Left renal pelvis (tissue), 4 donors: ENCODE measurements at regions not wholly inside any gene's neighbourhood (a gene's known extent, or its start where the extent isn't known, plus 50 kb on each side); places are given as distances from the start of the nearest gene placed in this dataset.
"Not testable (repeated sequence)": the region's sequence is repeated elsewhere in the genome, so short reads cannot be mapped to it uniquely, and the experiment has no call there.

Experiments
- DNase-seq, 4 donors: peaks; one replicate each; pipeline ENCODE4 v3.0.0-alpha.2; 2013; ENCODE audit warnings: low read depth in 4 of 4, low spot score in 3 of 4

DNA sequence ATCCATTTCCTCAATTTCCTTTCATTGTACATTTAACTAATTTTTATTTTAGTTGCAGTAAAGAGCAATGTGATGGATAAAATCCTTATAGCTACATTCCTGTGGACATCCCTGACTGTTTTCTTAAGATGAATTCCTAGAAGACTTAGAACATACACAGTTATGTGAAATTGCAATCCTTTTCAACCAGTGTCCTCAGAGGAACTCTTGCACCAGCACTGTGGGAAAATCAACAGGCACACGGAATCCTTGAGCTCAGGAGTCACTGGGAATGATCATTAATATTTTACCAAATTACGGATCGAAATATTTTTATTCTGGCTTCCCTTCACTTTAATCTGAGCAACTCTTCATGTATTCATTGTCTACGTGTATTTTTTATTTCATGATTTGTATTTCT, 901.9 kb upstream of the WWC1 start:
- no peak for DNase-seq

DNA sequence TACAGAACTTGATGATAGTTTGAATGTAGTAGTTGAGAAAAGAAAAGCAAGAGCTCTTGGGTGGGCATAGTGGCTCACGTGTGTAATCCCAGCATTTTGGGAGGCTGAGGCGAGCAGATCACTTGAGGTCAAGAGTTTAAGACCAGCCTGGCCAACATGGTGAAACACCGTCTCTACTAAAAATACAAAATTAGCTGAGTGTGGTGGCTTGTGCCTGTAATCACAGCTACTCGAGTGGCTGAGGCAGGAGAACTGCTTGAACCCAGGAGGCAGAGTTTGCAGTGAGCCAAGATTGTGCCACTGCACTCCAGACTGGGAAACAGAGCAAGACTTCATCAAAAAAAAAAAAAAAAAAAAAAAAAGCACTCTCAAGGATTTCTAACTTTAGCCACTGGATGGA, 900.2 kb upstream of the WWC1 start:
- not testable (repeated sequence) for DNase-seq

DNA sequence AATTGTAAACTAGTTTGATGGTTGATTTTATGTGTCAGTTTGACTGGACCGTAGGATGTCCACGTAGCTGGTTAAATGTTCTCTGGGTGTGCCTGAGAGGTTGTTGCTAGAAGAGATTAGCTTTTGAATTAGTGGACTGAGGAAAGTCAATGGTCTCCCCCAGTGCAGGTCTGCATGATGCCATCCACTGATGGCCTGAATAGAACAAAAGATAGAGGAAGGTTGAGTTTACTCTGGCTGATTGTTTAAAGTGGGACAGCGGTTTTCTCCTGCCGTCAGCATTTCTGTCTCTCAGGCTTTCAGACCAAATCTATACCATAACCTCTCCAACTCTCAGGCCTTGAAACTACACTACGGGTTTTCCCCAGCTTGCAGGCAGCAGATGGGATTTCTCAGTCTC, 899.2 kb upstream of the WWC1 start:
- no peak for DNase-seq

DNA sequence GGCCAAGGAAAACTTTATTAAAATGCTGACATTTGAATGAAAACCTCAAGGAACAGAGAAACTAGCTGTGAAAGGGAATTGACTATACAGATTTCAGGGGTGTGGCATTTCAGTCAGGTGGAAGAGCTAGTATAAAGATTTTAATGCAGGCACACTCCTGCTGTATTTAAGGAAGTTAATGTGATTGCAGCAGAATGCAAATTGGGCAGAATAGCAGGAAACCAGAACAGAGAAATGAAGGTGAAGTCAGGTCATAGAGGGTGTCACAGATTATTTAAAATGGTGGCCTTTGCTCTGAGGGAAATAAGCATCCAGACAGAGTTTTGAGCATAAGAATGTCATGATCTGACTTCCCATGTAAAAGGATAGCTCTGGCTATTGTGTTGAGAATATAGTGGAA, 898.1 kb upstream of the WWC1 start:
- DNase-seq = no peak

DNA sequence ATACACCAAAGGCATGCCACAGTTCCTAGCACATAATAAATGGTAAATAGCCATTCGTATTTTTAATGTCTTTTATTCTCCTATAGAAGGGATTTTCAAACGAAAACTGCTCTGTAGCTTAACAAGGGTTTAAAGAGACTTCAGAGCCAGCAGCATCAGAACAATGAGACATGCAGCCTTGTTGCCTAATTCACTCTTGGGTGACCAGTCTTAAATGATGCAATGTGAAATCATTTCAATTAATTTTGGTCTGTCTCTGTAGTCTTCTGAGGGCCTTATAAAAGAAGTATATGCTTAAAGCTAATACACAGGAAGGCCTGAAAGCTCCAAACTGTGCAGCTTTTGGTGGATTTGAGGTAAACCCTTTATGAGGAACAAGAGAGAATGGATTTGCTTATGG, 888.8 kb upstream of the WWC1 start:
- DNase-seq = no peak

DNA sequence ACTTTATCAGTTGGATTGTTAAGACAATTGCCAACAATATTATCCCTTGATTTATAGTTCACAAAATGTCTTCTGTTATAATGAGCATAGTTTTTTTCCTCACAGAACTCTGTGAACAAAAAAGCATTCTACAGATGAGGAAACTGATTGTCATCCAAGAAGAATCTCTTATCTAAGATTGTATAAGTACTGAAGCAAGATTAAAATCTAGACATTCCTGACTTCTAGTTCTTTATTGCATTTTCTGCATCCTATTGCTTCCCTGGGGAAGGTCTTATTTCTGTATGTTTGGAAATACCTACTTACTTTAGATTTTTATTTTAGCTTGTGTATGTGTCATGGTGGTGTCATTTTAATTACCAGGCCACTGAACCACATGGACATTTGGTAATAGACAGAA, 884.9 kb upstream of the WWC1 start:
- no peak for DNase-seq

DNA sequence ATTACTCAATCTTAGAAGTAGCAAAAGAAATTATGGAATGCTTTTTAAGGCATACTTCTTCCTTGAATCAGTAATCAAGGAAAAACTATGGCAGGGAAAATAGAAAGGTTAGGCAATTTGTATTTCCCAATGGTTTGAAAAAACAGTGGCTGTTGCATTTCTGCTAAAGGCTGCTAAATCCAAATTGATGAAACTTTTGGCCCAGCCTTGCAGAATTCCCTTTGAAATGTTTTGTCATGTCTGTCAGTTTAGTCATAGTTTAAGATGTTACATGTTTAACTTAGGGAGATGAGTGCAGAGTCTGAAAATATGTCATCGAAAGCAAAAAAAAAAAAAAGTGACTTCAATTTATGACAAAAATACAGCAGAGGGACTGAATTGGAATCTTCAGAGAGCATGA, 878.9 kb upstream of the WWC1 start:
- no peak for DNase-seq

DNA sequence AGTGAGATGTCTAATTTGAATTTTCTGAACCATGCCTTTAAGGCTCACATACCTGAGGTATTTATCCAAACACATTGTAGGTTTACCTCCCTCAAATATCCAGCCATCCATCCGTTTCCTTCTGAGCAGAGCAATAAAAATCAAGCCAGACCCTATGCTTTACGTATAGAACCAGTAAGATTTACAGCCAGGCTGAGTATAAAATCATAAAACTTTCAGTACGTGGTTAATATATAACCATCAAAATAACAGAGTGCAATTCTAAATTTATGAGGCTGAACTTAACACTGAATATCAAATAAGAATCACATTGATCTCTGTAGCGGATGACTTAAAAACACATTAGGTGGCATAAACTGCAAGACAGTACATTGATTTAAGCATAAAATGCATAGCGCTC, 877.9 kb upstream of the WWC1 start:
- DNase-seq = peak in 1 of 4 donors; percentile 12

DNA sequence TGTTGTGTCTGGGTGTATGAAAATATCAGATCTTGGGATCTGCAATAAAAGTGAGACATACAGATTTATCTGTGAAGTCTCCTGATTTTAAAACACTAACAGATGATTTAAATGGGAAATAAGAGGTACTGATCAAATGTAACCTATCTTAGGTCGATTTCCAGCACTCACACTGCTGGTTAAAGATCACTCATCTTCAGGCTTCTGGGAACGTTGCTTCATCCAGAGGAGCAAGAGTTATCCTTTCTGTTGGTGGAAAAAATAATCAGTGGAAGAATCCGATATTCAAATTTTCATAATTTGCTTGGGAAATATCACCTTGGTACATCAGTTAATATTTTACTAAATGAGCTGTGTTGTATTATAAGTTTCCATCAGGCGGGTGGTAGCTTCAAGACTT, 876.8 kb upstream of the WWC1 start:
- no peak for DNase-seq

DNA sequence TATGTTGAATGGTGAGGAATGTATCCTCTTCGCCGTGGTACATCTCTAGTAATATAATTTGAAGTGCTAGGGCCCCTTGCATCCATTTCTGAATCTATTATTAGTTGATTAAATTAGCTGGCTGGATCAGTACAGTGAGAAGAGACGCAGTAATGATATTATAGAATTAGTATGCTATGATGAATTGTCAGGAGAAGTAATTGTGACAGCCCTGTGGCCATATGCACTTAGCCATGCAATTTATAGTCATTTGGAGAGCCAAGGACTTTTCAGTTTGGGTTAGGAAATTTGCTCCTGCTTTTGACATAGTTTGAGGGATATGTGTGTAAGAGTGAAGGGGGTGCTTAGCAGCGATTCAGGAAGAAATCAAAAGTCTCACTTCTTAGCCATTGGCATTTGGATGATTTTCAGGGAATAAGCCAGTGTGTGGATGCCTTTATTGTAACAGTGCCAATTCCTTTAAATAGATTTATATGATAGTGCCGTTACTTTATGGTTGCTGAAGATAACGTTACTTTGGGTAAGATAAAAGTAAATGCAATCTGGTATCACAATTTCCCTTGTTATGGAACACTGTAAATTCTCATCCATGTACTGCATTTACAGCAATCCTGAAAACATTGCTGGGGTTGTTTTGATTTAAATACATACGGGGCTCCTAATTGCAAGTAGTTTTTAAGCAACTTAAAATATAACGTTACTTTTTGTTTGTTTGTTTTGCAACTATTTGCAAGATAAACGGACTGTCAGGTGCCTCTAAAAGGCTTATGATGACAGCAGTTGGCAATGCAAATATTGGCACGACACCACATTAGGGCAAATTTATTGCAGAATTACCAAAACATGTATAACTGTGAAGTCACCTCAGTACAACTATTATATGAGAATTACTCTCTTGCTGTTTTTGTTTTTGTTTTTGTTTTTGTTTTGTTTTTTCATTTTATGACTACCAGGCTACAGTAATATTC, 875.4 kb upstream of the WWC1 start:
- no peak for DNase-seq

DNA sequence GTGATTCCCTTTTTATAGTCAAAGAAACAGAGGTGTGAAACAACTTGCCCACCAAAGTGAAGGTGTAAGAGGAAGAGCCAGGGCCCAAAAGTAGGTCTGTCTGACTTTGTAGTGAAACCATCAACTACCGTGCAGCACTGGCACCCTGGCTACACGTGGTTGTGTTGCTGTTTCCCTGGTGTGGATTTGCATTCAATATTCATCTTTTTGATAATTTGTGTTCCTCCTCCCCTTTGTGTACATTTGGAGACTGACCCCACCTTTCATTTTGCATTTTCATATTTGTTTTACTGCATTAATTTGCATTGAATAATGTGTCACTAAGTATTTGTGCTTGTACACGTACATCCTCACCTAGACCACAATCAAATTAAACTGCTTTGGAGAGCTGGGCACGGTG, 873.8 kb upstream of the WWC1 start:
- DNase-seq = no peak

DNA sequence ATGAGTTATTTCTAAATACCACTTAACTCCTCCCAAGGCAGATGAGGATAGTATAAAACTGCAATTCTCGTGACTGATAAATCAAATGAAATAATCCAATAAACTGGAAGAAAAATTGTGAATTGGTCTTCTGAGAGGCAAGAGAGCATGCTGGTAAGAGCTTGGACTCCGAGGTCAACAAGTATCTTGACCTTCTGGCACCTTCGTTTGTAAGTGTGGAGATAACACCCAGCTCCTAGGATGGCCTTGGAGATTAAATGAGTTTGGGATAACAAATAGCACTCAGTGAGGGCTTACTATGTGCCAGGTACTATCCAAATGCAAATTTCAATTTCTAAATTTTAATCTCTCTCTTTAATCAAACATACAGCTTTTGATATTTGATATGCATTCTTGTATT, 866.3 kb upstream of the WWC1 start:
- DNase-seq = no peak

DNA sequence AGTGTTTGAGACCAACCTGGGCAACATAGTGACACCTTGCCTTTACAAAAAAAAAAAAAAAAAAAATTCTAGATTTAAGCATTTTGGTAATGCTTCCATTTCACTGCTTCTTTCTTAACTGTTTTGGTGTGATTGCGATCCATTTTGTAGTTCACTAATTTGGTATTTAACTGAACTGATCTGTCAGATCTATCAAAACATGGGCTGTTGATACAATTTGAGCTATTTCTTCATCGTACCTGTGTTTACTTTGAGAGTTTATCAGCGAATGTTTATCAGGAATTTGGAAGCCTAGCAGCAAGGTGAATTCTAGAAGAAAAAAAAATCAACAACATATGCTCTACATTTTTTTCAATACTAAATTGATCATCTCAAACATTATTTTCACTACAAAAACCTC, 864.9 kb upstream of the WWC1 start:
- DNase-seq = no peak

DNA sequence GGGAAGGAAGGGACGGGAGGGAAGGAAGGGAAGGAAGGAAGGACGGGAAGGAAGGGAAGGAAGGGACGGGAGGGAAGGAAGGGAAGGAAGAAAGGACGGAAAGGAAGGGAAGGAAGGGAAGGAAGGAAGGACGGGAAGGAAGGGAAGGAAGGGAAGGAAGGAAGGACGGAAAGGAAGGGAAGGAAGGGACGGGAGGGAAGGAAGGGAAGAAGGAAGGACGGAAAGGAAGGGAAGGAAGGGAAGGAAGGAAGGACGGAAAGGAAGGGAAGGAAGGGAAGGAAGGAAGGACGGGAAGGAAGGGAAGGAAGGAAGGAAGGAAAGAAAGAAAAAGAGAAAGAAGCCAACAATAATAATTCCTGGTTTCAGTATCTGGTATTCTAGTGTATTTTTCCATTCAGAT, 863.8 kb upstream of the WWC1 start:
- not testable (repeated sequence) for DNase-seq

DNA sequence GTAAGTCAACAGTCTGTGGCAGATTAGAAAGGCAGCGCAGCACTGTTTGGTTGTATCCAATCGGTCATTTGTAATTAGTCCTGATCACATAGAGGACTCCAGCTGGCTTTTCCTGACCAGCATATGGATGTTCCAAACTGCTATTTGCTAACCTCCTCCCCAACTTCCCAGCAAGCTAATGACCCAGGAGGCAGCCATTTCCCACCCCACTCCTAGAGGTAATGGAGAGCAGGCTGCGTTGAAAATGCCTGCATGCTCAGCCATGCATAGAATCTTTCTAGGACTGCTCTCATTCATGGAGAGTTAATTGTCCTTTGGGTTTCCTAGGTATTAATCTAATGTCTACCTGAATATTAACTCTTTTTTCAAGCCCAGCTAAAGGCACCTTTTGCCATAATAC, 850.6 kb upstream of the WWC1 start:
- peak in 1 of 4 donors; percentile 24 for DNase-seq

DNA sequence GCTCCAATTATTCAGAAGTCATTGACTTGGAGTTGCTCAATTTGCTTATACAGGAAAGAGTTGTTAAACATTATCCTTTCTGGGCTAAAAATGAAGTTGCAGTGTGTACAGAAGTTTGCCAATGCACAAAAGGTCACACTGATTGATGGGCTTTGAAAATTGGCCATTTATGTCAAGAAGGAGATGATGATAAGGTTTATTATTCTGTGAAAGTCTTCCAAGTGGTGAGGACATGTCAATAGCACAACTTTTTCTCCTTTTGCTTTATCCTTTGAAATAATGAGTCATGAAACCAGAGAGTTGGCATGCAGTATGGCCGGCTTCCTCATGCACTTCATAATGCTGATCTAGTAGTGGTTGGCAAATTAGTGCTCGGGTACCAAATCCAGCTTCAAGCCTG, 848.5 kb upstream of the WWC1 start:
- DNase-seq = no peak

DNA sequence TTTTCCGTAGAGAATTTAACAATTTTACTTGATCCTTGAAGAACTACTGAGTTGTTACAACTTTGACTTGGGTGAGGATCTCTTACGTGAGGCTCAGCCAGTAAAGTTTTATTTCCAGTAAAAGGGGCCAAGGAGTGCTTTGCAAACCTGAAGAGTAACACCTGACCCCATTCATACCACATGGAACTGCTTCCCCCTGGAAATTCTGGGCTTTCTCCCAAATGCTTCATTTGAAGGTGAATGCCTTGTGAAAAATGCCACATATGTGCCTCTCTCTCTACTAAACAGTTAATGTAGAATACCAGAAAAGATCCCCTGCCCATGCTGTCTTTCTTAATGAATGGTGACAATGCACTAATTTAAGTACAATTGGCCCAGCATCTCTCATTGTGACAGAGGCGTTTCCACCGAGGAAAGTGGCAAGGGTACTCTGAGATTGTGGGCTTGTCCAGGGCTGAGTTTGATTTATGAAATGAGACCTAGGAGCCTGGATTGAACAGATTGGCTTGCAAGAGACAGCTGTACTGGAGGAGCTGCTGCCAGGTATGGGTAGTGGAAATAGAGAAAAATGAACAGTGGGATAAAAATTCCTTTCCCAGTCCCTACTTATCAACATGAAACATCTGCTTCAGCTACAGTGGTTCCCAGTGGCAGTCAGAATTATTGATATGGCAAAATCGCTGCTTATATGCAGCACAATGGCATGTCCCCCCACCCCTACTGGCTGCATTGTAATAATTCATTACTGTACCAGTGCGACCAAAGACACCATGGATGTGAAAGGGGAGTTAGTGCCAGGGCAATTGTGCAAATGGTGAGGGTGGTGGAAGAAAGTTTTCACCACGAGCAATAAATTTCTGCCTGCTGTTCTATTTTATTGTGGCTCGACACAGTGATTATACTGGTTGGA, 843.7 kb upstream of the WWC1 start:
- DNase-seq = no peak

DNA sequence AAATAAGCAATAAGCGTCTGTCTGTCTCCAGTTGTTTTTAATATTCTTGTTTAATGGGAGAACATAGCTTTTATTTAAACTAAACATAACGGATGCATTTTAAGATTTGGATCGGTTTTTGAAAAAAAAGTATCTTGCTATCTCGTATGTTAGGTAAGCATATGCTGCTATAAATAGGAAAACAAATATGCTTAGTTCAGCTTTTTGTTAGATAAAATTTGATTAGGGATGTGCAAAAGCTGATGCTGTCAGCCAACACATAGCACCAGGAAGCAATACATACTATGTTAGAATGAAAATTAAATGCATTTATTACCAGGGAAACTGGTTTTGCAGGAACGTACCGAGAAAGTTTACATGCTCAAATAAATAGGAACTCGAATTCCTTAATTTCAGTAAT, 843.1 kb upstream of the WWC1 start:
- no peak for DNase-seq

DNA sequence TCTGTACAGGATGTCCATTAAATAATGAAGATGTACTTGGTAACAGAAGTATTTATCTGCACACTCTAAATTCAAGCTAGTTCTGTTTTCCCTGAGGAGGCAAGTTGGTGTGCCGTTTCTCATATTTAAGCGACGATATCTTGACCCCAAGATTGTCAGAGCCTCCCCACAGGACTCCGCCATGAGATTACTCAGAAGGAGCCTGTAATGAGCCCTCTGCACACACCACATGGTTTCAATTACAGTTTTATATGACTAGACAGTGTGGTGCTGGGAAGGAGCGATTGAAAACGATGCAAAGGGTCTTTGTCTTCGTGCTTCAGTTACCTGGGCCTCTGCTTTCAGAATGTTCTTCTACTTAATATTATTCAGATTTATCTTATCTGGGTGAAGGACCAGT, 840.4 kb upstream of the WWC1 start:
- no peak for DNase-seq

DNA sequence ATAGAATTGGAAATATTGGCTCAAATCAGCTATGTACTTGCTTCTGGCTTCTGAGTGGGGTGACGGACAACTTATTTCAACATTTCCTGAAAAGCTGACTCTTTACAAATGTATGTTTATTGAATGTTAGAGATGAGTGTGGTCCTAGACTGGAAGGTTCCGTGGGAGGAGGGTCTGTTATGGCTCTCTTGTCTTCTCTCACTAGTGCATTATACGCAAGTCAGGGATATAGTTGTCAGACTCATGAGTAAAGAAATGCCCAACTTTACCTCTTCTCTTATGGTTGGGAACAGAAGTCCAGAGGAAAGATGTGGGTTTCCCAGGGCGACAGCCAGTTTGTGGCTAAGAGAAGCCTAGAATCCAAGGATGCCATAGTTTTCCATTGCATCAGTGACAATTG, 839.3 kb upstream of the WWC1 start:
- no peak for DNase-seq

DNA sequence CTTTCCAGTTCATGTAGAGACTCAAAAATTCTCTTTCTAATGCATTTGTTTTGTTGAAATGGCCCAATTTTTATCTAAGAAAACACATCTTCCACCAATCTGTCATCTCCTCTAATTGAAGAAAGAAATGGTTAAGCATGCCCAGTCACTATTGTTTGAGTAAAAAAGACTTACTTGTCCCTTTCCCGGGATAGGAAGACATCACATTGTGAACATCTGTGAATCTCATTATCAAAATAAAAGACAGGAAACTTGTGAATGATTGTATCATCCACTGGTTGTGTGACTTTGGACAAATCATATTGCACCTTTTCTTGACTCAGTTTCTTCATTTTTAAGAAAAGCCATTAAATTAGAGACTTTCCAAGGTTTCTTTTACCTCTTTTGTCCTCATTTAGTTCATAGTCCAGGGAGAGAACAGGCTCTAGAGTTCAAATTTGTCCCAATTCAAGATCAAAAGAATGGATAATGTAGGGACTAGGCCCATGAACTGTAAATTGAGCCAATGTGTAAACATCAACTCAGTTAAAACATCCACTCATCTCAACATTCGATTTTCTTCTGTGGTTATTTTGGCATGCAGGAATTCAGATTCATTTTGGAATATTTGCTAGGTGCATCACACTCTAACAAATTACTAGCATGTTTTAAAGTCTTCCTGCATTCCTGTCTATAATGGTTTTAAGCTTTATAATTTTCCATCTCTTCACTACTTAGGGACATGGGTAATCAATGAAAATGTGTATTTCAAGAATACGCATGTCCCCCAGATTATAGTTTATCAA, 838.0 kb upstream of the WWC1 start:
- DNase-seq = no peak
